ENCODE measurements at regions not wholly inside any gene's neighbourhood (a gene's known extent, or its start where the extent isn't known, plus 50 kb on each side); places are given as distances from the start of the nearest gene placed in this dataset.

DNA sequence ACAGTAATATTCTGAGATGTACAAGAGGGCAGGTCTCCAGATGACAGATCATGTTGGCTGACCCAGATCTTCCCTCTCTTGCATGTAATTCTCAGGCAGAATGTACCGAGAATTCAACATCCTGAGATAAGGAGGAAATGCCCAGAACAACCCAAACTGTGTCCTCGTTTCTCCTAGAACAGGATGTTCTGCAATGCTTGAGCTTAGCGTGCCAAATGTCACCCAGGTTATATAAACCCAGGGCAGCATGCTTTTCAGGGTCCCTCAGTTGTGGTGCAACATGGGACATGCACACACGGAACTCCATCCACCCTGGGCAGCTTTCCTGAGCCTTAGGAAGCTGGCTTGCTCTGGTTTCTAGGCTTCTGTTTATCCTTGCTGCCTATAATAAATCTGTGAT is 102.1 kb upstream of the CMC1 start:
- Histone ChIP-seq H3K36me3 (no peaks in the 10 kb centered on the region), H3K4me1 (replicated peaks) (no peaks in the 10 kb centered on the region), H3K27me3 (replicated peaks; ENCODE audit: insufficient read depth) (no peaks in the 10 kb centered on the region), H3K27ac (no peak overlapping the region), H3K4me3 (no peak overlapping the region), H3K9me3 (no peaks in the 10 kb centered on the region)
- TF ChIP-seq, protein P1, sequence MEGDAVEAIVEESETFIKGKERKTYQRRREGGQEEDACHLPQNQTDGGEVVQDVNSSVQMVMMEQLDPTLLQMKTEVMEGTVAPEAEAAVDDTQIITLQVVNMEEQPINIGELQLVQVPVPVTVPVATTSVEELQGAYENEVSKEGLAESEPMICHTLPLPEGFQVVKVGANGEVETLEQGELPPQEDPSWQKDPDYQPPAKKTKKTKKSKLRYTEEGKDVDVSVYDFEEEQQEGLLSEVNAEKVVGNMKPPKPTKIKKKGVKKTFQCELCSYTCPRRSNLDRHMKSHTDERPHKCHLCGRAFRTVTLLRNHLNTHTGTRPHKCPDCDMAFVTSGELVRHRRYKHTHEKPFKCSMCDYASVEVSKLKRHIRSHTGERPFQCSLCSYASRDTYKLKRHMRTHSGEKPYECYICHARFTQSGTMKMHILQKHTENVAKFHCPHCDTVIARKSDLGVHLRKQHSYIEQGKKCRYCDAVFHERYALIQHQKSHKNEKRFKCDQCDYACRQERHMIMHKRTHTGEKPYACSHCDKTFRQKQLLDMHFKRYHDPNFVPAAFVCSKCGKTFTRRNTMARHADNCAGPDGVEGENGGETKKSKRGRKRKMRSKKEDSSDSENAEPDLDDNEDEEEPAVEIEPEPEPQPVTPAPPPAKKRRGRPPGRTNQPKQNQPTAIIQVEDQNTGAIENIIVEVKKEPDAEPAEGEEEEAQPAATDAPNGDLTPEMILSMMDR (IDR thresholded peaks at IDR 0.05) = no peak
- TF ChIP-seq POLR2AphosphoS5 (IDR thresholded peaks at IDR 0.05) = peak; percentile 18
- intact Hi-C loops (cut with DNase I) = no loop called here
- no peak for DNase-seq (ENCODE audit: low spot score)
- WGBS = 43% methylated on average over 4 of the region's 4 CpGs

DNA sequence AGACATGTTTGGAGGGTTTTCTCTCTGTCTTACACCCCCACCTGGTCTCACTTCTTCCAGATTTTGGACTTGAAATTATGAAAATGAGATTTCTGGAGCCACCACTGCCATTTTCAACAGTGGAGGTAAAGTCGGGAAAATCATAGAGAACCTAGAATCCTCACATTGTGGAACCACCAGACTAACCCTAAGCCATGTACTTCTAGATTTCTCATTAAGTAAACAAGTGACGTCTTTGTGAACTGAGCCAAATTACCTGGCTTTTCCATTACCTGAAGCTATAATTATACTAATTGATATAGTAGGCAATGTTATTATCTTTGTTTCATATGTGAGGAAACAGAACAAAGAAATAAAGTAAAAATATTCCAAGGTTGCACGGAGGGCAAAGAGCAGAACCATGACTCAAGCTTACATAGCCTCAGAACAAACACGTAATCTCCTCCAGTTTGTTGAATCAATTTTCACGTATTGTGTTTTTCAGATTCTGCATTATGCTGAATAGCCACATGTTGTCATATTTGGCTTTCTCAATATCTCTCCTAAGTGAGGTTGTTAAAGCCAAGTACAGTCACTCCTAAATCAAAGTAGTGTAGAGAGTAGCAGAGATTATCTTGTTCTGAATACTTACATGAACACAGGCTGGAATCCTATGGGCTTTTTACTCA is 101.3 kb upstream of the CMC1 start:
- DNase-seq (ENCODE audit: low spot score) = no peak
- Histone ChIP-seq H3K27me3 (replicated peaks; ENCODE audit: insufficient read depth) (no peaks in the 10 kb centered on the region), H3K36me3 (no peaks in the 10 kb centered on the region), H3K4me1 (replicated peaks) (no peaks in the 10 kb centered on the region), H3K27ac (no peak overlapping the region), H3K9me3 (no peaks in the 10 kb centered on the region), H3K4me3 (no peak overlapping the region)
- TF ChIP-seq, protein P1 (IDR thresholded peaks at IDR 0.05) = no peak
- no peak for TF ChIP-seq POLR2AphosphoS5 (IDR thresholded peaks at IDR 0.05)
- TF ChIP-seq POLR2A (IDR thresholded peaks at IDR 0.05) = no peak
- 74% methylated on average over 5 of the region's 5 CpGs for WGBS
- intact Hi-C loops (cut with DNase I) = no loop called here

DNA sequence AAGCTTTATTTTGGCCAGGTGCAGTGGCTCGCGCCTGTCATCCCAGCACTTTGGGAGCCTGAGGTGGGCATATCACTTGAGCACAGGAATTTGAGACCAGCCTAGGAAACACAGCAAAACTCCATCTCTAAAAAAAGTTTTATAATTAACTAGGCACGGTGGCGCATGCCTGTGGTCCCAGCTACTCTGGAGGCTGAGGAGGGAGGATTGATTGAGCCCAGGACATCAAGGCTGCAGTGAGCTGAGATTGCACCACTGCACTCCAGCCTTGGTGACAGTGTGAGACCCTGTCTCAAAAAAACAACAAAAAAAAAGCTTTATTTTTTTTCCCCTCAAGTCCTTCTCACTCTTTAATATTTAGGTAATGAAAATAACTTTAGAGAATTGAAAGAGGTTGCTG is 100.8 kb upstream of the CMC1 start:
- Histone ChIP-seq H3K27ac (no peak overlapping the region), H3K4me1 (replicated peaks) (no peaks in the 10 kb centered on the region), H3K4me3 (no peak overlapping the region), H3K27me3 (replicated peaks; ENCODE audit: insufficient read depth) (no peaks in the 10 kb centered on the region), H3K36me3 (no peaks in the 10 kb centered on the region), H3K9me3 (no peaks in the 10 kb centered on the region)
- intact Hi-C loops (cut with DNase I) = no loop called here
- 91% methylated on average over 4 of the region's 4 CpGs for WGBS
- DNase-seq (ENCODE audit: low spot score) = no peak
- TF ChIP-seq, protein P1 (IDR thresholded peaks at IDR 0.05) = no peak
- no peak for TF ChIP-seq POLR2A (IDR thresholded peaks at IDR 0.05)
- TF ChIP-seq POLR2AphosphoS5 (IDR thresholded peaks at IDR 0.05) = no peak

DNA sequence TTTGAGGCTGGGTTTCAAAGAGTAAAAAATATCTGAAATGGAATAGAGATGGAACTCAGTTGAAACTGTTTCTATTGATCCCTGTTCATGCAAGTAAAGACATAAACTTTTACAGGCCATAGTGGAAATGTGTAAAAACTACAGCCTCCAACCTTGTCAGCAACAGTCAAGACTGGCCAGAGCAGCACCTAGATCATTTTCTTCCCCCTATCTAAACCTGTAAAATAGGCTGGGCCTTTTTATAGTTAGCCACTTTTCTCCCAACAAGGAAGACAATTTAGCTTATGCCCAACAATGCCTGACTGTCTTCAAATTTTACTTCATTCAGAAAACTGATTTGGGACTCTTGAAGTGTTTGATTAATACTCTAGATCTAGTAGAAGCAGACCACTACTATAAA is 91.5 kb upstream of the CMC1 start:
- Histone ChIP-seq H3K4me1 (replicated peaks) (no peaks in the 10 kb centered on the region), H3K36me3 (no peaks in the 10 kb centered on the region), H3K27ac (no peak overlapping the region), H3K27me3 (replicated peaks; ENCODE audit: insufficient read depth) (no peaks in the 10 kb centered on the region), H3K4me3 (no peak overlapping the region), H3K9me3 (no peaks in the 10 kb centered on the region)
- no peak for DNase-seq (ENCODE audit: low spot score)
- TF ChIP-seq, protein P1 (IDR thresholded peaks at IDR 0.05) = no peak
- no peak for TF ChIP-seq POLR2A (IDR thresholded peaks at IDR 0.05)
- TF ChIP-seq POLR2AphosphoS5 (IDR thresholded peaks at IDR 0.05) = no peak
- intact Hi-C loops (cut with DNase I) = no loop called here

DNA sequence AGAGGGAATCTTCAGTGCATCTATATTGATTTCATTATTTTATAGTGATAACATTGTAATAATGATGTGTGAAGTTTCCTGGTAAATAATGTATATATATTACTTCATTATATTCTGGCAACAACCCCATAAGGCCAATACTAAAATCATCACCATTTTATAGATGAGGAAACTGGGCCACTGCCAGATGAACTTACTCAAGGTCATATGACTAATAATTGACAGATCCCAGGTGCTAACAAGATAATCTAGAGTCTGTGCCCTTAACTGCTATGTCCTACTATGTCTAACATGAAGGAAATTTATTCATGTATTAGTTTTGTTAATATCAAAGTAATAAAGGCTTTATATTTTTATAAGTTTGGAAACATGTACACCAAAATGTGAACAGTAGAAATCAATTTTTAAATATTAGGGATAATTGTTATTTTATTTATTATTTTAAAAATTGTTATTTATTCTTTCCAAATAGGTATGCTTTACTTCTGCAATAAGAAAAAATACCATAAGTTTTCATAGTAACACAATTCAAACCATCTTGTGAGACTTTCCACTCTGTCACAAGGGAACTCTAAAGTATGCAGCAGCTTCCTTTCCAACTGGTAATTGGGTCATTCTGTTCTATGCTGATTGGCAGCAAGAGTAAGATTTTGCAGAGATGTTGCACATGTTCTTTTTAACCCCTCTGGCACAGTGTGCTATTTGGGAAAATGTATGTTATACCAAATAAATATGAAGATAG is 90.8 kb upstream of the CMC1 start:
- H3K9me3 ChIP-seq = no peaks in the 10 kb centered on the region
- H3K4me3 ChIP-seq = no peak overlapping the region
- no peaks in the 10 kb centered on the region for H3K36me3 ChIP-seq
- TF ChIP-seq POLR2A (IDR thresholded peaks at IDR 0.05) (no peak), POLR2AphosphoS5 (IDR thresholded peaks at IDR 0.05) (no peak)
- TF ChIP-seq, protein P1 (IDR thresholded peaks at IDR 0.05) = no peak
- no peaks in the 10 kb centered on the region for H3K4me1 ChIP-seq (replicated peaks)
- H3K27ac ChIP-seq = no peak overlapping the region
- intact Hi-C loops (cut with DNase I) = no loop called here
- H3K27me3 ChIP-seq (replicated peaks; ENCODE audit: insufficient read depth) = no peaks in the 10 kb centered on the region
- DNase-seq (ENCODE audit: low spot score) = no peak

Measured in prostate gland (tissue), 2 donors.